ENCODE measurements at regions not wholly inside any gene's neighbourhood (a gene's known extent, or its start where the extent isn't known, plus 50 kb on each side); places are given as distances from the start of the nearest gene placed in this dataset.

GRCh38 chr2:217156801-217157200 is 296.9 kb upstream of the TNP1 start:
- no peak overlapping the region for H2BK120ac ChIP-seq (ENCODE audit: low read depth, low read length)
- DNase-seq = no peak
- no peak overlapping the region for H3K23ac ChIP-seq (ENCODE audit: low read length)
- peaks cover under 1% of the 10 kb centered on the region for H3K4me1 ChIP-seq (ENCODE audit: control insufficient read depth, low read depth, low read length)
- H3K56ac ChIP-seq (ENCODE audit: low read length) = no peak overlapping the region
- no peaks in the 10 kb centered on the region for H3K36me3 ChIP-seq (ENCODE audit: control insufficient read depth, insufficient read depth, low read length)
- no peak overlapping the region for H3K4ac ChIP-seq (ENCODE audit: low read depth, low read length)
- H3K18ac ChIP-seq (ENCODE audit: low read length) = no peak overlapping the region
- H2BK5ac ChIP-seq (ENCODE audit: low read length) = no peak overlapping the region
- H4K5ac ChIP-seq (ENCODE audit: low read length) = no peak overlapping the region
- no peak overlapping the region for H4K8ac ChIP-seq (ENCODE audit: low read depth, low read length)
- no peak overlapping the region for H2BK15ac ChIP-seq (replicated peaks; ENCODE audit: low read depth)
- no peaks in the 10 kb centered on the region for H3K79me2 ChIP-seq (ENCODE audit: control insufficient read depth, insufficient read depth, low read length)
- H2AK5ac ChIP-seq (ENCODE audit: low read length) = no peak overlapping the region
- no peak overlapping the region for H3K9ac ChIP-seq (ENCODE audit: low read length)
- H3K27ac ChIP-seq (ENCODE audit: low read depth, low read length) = no peak overlapping the region
- H3K79me1 ChIP-seq (ENCODE audit: low read length) = no peaks in the 10 kb centered on the region
- no peak overlapping the region for H3K4me2 ChIP-seq (ENCODE audit: low read length)
- no peak overlapping the region for H3K4me3 ChIP-seq (ENCODE audit: low read length)
- no CpG with 5 or more reads among the region's 2 CpGs for whole genome bisulfite sequencing (ENCODE audit: extremely low coverage, insufficient coverage, low lambda C conversion rate)
- H3K27me3 ChIP-seq (ENCODE audit: insufficient read depth, low read length, poor library complexity) = no peaks in the 10 kb centered on the region

- no peak overlapping the region for H3K4ac ChIP-seq (ENCODE audit: low read depth, low read length)
- no peaks in the 10 kb centered on the region for H3K79me2 ChIP-seq (ENCODE audit: control insufficient read depth, insufficient read depth, low read length)
- H4K8ac ChIP-seq (ENCODE audit: low read depth, low read length) = no peak overlapping the region
- H3K56ac ChIP-seq (ENCODE audit: low read length) = no peak overlapping the region
- no peak overlapping the region for H3K4me2 ChIP-seq (ENCODE audit: low read length)
- H3K4me3 ChIP-seq (ENCODE audit: low read length) = no peak overlapping the region
- H4K5ac ChIP-seq (ENCODE audit: low read length) = no peak overlapping the region
- no peak overlapping the region for H3K27ac ChIP-seq (ENCODE audit: low read depth, low read length)
- H2AK5ac ChIP-seq (ENCODE audit: low read length) = no peak overlapping the region
- no peak for DNase-seq
- peaks cover 2% of the 10 kb centered on the region for H3K4me1 ChIP-seq (ENCODE audit: control insufficient read depth, low read depth, low read length)
- no peaks in the 10 kb centered on the region for H3K27me3 ChIP-seq (ENCODE audit: insufficient read depth, low read length, poor library complexity)
- H3K36me3 ChIP-seq (ENCODE audit: control insufficient read depth, insufficient read depth, low read length) = no peaks in the 10 kb centered on the region
- H2BK5ac ChIP-seq (ENCODE audit: low read length) = no peak overlapping the region
- no peak overlapping the region for H3K9ac ChIP-seq (ENCODE audit: low read length)
- H3K23ac ChIP-seq (ENCODE audit: low read length) = no peak overlapping the region
- no peak overlapping the region for H2BK120ac ChIP-seq (ENCODE audit: low read depth, low read length)
- H3K79me1 ChIP-seq (ENCODE audit: low read length) = no peaks in the 10 kb centered on the region
- no CpG with 5 or more reads among the region's 9 CpGs for WGBS (ENCODE audit: extremely low coverage, insufficient coverage, low lambda C conversion rate)
- no peak overlapping the region for H3K18ac ChIP-seq (ENCODE audit: low read length)
- H2BK15ac ChIP-seq (replicated peaks; ENCODE audit: low read depth) = no peak overlapping the region
Observed at GRCh38 chr2:217154923-217155322, 295.1 kb upstream of the TNP1 start.

GRCh38 chr2:217153510-217153909 is 293.6 kb upstream of the TNP1 start:
- no peak overlapping the region for H3K4me3 ChIP-seq (ENCODE audit: low read length)
- H2AK5ac ChIP-seq (ENCODE audit: low read length) = no peak overlapping the region
- H3K79me2 ChIP-seq (ENCODE audit: control insufficient read depth, insufficient read depth, low read length) = no peaks in the 10 kb centered on the region
- H3K23ac ChIP-seq (ENCODE audit: low read length) = no peak overlapping the region
- no peak overlapping the region for H3K4me2 ChIP-seq (ENCODE audit: low read length)
- H3K79me1 ChIP-seq (ENCODE audit: low read length) = no peaks in the 10 kb centered on the region
- H2BK120ac ChIP-seq (ENCODE audit: low read depth, low read length) = no peak overlapping the region
- H3K4ac ChIP-seq (ENCODE audit: low read depth, low read length) = no peak overlapping the region
- WGBS (ENCODE audit: extremely low coverage, insufficient coverage, low lambda C conversion rate) = no CpG with 5 or more reads among the region's 5 CpGs
- no peak overlapping the region for H2BK15ac ChIP-seq (replicated peaks; ENCODE audit: low read depth)
- no peaks in the 10 kb centered on the region for H3K27me3 ChIP-seq (ENCODE audit: insufficient read depth, low read length, poor library complexity)
- no peak overlapping the region for H2BK5ac ChIP-seq (ENCODE audit: low read length)
- peaks cover 4% of the 10 kb centered on the region for H3K4me1 ChIP-seq (ENCODE audit: control insufficient read depth, low read depth, low read length)
- H3K27ac ChIP-seq (ENCODE audit: low read depth, low read length) = no peak overlapping the region
- H4K5ac ChIP-seq (ENCODE audit: low read length) = no peak overlapping the region
- H3K18ac ChIP-seq (ENCODE audit: low read length) = peak overlapping the region; percentile 5
- H4K8ac ChIP-seq (ENCODE audit: low read depth, low read length) = no peak overlapping the region
- H3K9ac ChIP-seq (ENCODE audit: low read length) = no peak overlapping the region
- no peak for DNase-seq
- no peaks in the 10 kb centered on the region for H3K36me3 ChIP-seq (ENCODE audit: control insufficient read depth, insufficient read depth, low read length)
- H3K56ac ChIP-seq (ENCODE audit: low read length) = no peak overlapping the region

- no peaks in the 10 kb centered on the region for H3K79me1 ChIP-seq (ENCODE audit: low read length)
- DNase-seq = no peak
- H2BK15ac ChIP-seq (replicated peaks; ENCODE audit: low read depth) = no peak overlapping the region
- no peak overlapping the region for H3K56ac ChIP-seq (ENCODE audit: low read length)
- no peaks in the 10 kb centered on the region for H3K79me2 ChIP-seq (ENCODE audit: control insufficient read depth, insufficient read depth, low read length)
- no peak overlapping the region for H3K23ac ChIP-seq (ENCODE audit: low read length)
- no peak overlapping the region for H3K4ac ChIP-seq (ENCODE audit: low read depth, low read length)
- H3K18ac ChIP-seq (ENCODE audit: low read length) = no peak overlapping the region
- H3K27me3 ChIP-seq (ENCODE audit: insufficient read depth, low read length, poor library complexity) = no peaks in the 10 kb centered on the region
- no peaks in the 10 kb centered on the region for H3K36me3 ChIP-seq (ENCODE audit: control insufficient read depth, insufficient read depth, low read length)
- H4K5ac ChIP-seq (ENCODE audit: low read length) = no peak overlapping the region
- H3K27ac ChIP-seq (ENCODE audit: low read depth, low read length) = no peak overlapping the region
- H2BK120ac ChIP-seq (ENCODE audit: low read depth, low read length) = no peak overlapping the region
- H3K4me1 ChIP-seq (ENCODE audit: control insufficient read depth, low read depth, low read length) = peaks cover 5% of the 10 kb centered on the region
- H3K9ac ChIP-seq (ENCODE audit: low read length) = no peak overlapping the region
- no peak overlapping the region for H4K8ac ChIP-seq (ENCODE audit: low read depth, low read length)
- H3K4me3 ChIP-seq (ENCODE audit: low read length) = no peak overlapping the region
- no peak overlapping the region for H2BK5ac ChIP-seq (ENCODE audit: low read length)
- H2AK5ac ChIP-seq (ENCODE audit: low read length) = no peak overlapping the region
- no peak overlapping the region for H3K4me2 ChIP-seq (ENCODE audit: low read length)
- WGBS (ENCODE audit: extremely low coverage, insufficient coverage, low lambda C conversion rate) = no CpG with 5 or more reads among the region's 3 CpGs
Observed at GRCh38 chr2:217152831-217153230, 293.0 kb upstream of the TNP1 start.

- H3K27ac ChIP-seq (ENCODE audit: low read depth, low read length) = no peak overlapping the region
- no peak overlapping the region for H2BK120ac ChIP-seq (ENCODE audit: low read depth, low read length)
- H4K8ac ChIP-seq (ENCODE audit: low read depth, low read length) = no peak overlapping the region
- no peak overlapping the region for H3K4ac ChIP-seq (ENCODE audit: low read depth, low read length)
- H3K27me3 ChIP-seq (ENCODE audit: insufficient read depth, low read length, poor library complexity) = no peaks in the 10 kb centered on the region
- no peak overlapping the region for H3K4me3 ChIP-seq (ENCODE audit: low read length)
- WGBS (ENCODE audit: extremely low coverage, insufficient coverage, low lambda C conversion rate) = 100% methylated on average over 2 of the region's 10 CpGs
- H3K18ac ChIP-seq (ENCODE audit: low read length) = no peak overlapping the region
- no peak overlapping the region for H2BK15ac ChIP-seq (replicated peaks; ENCODE audit: low read depth)
- no peaks in the 10 kb centered on the region for H3K36me3 ChIP-seq (ENCODE audit: control insufficient read depth, insufficient read depth, low read length)
- no peaks in the 10 kb centered on the region for H3K79me2 ChIP-seq (ENCODE audit: control insufficient read depth, insufficient read depth, low read length)
- H3K4me2 ChIP-seq (ENCODE audit: low read length) = no peak overlapping the region
- peaks cover 5% of the 10 kb centered on the region for H3K4me1 ChIP-seq (ENCODE audit: control insufficient read depth, low read depth, low read length)
- no peaks in the 10 kb centered on the region for H3K79me1 ChIP-seq (ENCODE audit: low read length)
- no peak overlapping the region for H3K23ac ChIP-seq (ENCODE audit: low read length)
- no peak overlapping the region for H3K56ac ChIP-seq (ENCODE audit: low read length)
- no peak overlapping the region for H3K9ac ChIP-seq (ENCODE audit: low read length)
- H2AK5ac ChIP-seq (ENCODE audit: low read length) = no peak overlapping the region
- peak; percentile 50 for DNase-seq
- no peak overlapping the region for H4K5ac ChIP-seq (ENCODE audit: low read length)
- H2BK5ac ChIP-seq (ENCODE audit: low read length) = no peak overlapping the region
Observed at GRCh38 chr2:217151509-217152206, 291.8 kb upstream of the TNP1 start.

- Histone ChIP-seq H2BK5ac (ENCODE audit: low read length) (no peak overlapping the region), H3K9ac (ENCODE audit: low read length) (no peak overlapping the region), H3K36me3 (ENCODE audit: control insufficient read depth, insufficient read depth, low read length) (no peaks in the 10 kb centered on the region), H3K4me1 (ENCODE audit: control insufficient read depth, low read depth, low read length) (peaks cover 5% of the 10 kb centered on the region), H3K27ac (ENCODE audit: low read depth, low read length) (no peak overlapping the region), H2AK5ac (ENCODE audit: low read length) (no peak overlapping the region), H3K79me1 (ENCODE audit: low read length) (no peaks in the 10 kb centered on the region), H3K79me2 (ENCODE audit: control insufficient read depth, insufficient read depth, low read length) (no peaks in the 10 kb centered on the region), H3K27me3 (ENCODE audit: insufficient read depth, low read length, poor library complexity) (no peaks in the 10 kb centered on the region), H4K8ac (ENCODE audit: low read depth, low read length) (no peak overlapping the region), H3K4me2 (ENCODE audit: low read length) (no peak overlapping the region), H3K23ac (ENCODE audit: low read length) (no peak overlapping the region), H3K4ac (ENCODE audit: low read depth, low read length) (no peak overlapping the region), H3K56ac (ENCODE audit: low read length) (no peak overlapping the region), H2BK15ac (replicated peaks; ENCODE audit: low read depth) (no peak overlapping the region), H2BK120ac (ENCODE audit: low read depth, low read length) (no peak overlapping the region), H3K18ac (ENCODE audit: low read length) (no peak overlapping the region), H4K5ac (ENCODE audit: low read length) (no peak overlapping the region), H3K4me3 (ENCODE audit: low read length) (no peak overlapping the region)
- WGBS (ENCODE audit: extremely low coverage, insufficient coverage, low lambda C conversion rate) = 100% methylated on average over 2 of the region's 4 CpGs
- DNase-seq = no peak
Observed at GRCh38 chr2:217150236-217150635, 290.4 kb upstream of the TNP1 start.
